Transverse colon (tissue), 4 donors: ENCODE measurements at regions not wholly inside any gene's neighbourhood (a gene's known extent, or its start where the extent isn't known, plus 50 kb on each side); places are given as distances from the start of the nearest gene placed in this dataset.

Experiments used
- DNase-seq: peaks from one replicate; pipeline ENCODE4 v3.0.0-alpha.2; 2019
- H3K27ac ChIP-seq, 4 donors: fragments of 200-600 bp; sonication (generic); 2 replicates each; pipeline ENCODE4 v1.5.1; 2016 to 2018; ENCODE audit warnings: inconsistent platforms in 4 of 4
- H3K27me3 ChIP-seq: fragments of 200-600 bp; sonication (generic); 2 replicates; pipeline ENCODE4 v1.5.1; 2017; ENCODE audit warnings: inconsistent platforms
- H3K36me3 ChIP-seq, 4 donors: fragments of 200-600 bp; sonication (generic); 2 replicates each; pipeline ENCODE4 v1.5.1; 2017 to 2019; ENCODE audit warnings: inconsistent platforms in 4 of 4
- H3K4me1 ChIP-seq, 4 donors: fragments of 200-600 bp; sonication (generic); 2 replicates each; pipeline ENCODE4 v1.5.1; 2017 to 2020; ENCODE audit warnings: inconsistent platforms in 4 of 4
- H3K4me3 ChIP-seq, 4 donors: fragments of 200-600 bp; sonication (generic); 1 replicate in 1 of 4; 2 replicates in 3 of 4; pipeline versions ENCODE4 v1.5.1 to v1.6.1; 2017 to 2019; ENCODE audit warnings: inconsistent platforms in 4 of 4
- H3K9me3 ChIP-seq, 2 donors: fragments of 200-600 bp; sonication (generic); 2 replicates each; pipeline ENCODE4 v1.5.1; 2017 to 2019; ENCODE audit warnings: inconsistent platforms in 2 of 2
- EP300 ChIP-seq: sonication (generic); formaldehyde crosslinking; IDR thresholded peaks from one replicate; pipeline ENCODE4 v1.6.1; 2017; ENCODE audit warnings: antibody characterized with exemption, low read depth
- POLR2A ChIP-seq: fragments of 450-650 bp; IDR thresholded peaks from one replicate; pipeline ENCODE4 v1.6.1; 2016; ENCODE audit warnings: antibody characterized with exemption, mild to moderate bottlenecking, moderate library complexity
- POLR2AphosphoS5 ChIP-seq, 3 donors: sonication (generic); formaldehyde crosslinking; IDR thresholded peaks; one replicate each; pipeline ENCODE4 v1.6.1; 2016; ENCODE audit warnings: antibody characterized with exemption in 3 of 3
- WGBS, 2 donors: methylation state at CpG; one replicate each; pipeline ENCODE4 v1.1.5; 2018; ENCODE audit warnings: low coverage in 1 of 2; 5-methylcytosine and 5-hydroxymethylcytosine counted together
- in situ Hi-C, 4 donors: fragments of 200-750 bp; cut with MboI; loops; one replicate each; pipeline versions ENCODE4 v1.15.0 to v1.15.1; 2017; ENCODE audit warnings: low sequenced_read_pairs in 3 of 4, low pct_ligation_motif_present in 1 of 4, low pct_unique_long_range_greater_than_20kb in 1 of 4
- intact Hi-C: fragments of 100-400 bp; cut with DNase I; formaldehyde crosslinking; loops from one replicate; pipeline ENCODE4 v1.15.1; 2023; ENCODE audit warnings: low total_unique reads
- TF ChIP-seq, protein P1 (sequence below), 5 experiments: fragments of 200-600 bp in 3 of 5; fragments of 450-650 bp in 2 of 5; sonication (generic) in 3 of 5; IDR thresholded peaks; 1 replicate in 2 of 5; 2 replicates in 3 of 5; pipeline ENCODE4 v1.5.1; 2016 to 2017; ENCODE audit warnings: antibody characterized with exemption in 5 of 5, inconsistent platforms in 3 of 5, mild to moderate bottlenecking in 2 of 5, moderate library complexity in 1 of 5

DNA sequence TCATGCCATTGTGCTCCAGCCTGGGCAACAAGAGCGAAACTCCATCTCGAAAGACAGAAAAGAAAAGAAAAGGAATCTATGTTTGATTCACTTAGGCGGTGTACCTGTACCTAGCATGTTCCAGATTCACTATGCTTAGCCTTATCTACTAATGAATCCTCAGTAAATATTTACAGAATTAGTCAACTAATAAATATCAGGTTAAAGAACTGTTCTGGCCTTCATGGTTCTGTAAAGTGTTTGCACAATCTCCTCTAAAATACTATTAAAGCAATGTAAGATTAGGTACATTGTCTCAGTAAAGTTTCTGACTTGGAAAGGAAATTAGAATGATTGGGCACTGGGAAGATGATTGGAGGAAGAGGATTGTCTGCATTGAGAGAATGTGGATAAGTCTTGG is 2770.4 kb downstream of the PCDH9 start:
- WGBS, 2 donors, result 81 to 100% methylated on average over 3 of the region's 3 CpGs
- H3K27ac ChIP-seq, result no peak overlapping the region
- no peaks in the 10 kb centered on the region for H3K27me3 ChIP-seq
- in situ Hi-C loops (no loop called here), intact Hi-C loops (no loop called here)
- no peak for DNase-seq
- no peaks in the 10 kb centered on the region for H3K4me1 ChIP-seq
- TF ChIP-seq, protein P1, sequence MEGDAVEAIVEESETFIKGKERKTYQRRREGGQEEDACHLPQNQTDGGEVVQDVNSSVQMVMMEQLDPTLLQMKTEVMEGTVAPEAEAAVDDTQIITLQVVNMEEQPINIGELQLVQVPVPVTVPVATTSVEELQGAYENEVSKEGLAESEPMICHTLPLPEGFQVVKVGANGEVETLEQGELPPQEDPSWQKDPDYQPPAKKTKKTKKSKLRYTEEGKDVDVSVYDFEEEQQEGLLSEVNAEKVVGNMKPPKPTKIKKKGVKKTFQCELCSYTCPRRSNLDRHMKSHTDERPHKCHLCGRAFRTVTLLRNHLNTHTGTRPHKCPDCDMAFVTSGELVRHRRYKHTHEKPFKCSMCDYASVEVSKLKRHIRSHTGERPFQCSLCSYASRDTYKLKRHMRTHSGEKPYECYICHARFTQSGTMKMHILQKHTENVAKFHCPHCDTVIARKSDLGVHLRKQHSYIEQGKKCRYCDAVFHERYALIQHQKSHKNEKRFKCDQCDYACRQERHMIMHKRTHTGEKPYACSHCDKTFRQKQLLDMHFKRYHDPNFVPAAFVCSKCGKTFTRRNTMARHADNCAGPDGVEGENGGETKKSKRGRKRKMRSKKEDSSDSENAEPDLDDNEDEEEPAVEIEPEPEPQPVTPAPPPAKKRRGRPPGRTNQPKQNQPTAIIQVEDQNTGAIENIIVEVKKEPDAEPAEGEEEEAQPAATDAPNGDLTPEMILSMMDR (IDR thresholded peaks at IDR 0.05), result no peak
- TF ChIP-seq EP300, result no peak
- TF ChIP-seq POLR2AphosphoS5 (IDR thresholded peaks at IDR 0.05), result no peak
- TF ChIP-seq POLR2A, result no peak
- no peaks in the 10 kb centered on the region for H3K9me3 ChIP-seq
- H3K4me3 ChIP-seq, result no peak overlapping the region
- H3K36me3 ChIP-seq, result no peaks in the 10 kb centered on the region

DNA sequence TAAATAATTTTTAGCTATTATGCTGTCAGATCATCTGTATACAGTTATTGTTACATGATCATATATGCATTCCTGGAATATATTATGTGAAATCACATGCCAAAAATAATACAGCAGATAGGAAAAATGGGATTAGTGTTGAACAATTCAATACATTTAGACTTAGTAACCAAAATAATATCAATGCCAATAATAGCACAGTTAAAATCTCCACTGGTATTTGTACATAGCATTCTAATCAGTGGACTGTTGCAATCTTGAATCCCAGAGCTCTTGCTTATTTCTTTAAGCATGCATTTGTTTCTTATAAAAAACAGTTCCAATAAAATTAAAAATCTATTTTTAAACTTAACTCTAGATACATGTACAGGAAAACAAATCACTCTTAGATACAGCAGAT is 2772.2 kb downstream of the PCDH9 start:
- intact Hi-C loops, result no loop called here
- TF ChIP-seq EP300 (no peak), POLR2AphosphoS5 (IDR thresholded peaks at IDR 0.05) (no peak), POLR2A (no peak)
- TF ChIP-seq, protein P1 (IDR thresholded peaks at IDR 0.05), result no peak
- in situ Hi-C loops, result no loop called here

DNA sequence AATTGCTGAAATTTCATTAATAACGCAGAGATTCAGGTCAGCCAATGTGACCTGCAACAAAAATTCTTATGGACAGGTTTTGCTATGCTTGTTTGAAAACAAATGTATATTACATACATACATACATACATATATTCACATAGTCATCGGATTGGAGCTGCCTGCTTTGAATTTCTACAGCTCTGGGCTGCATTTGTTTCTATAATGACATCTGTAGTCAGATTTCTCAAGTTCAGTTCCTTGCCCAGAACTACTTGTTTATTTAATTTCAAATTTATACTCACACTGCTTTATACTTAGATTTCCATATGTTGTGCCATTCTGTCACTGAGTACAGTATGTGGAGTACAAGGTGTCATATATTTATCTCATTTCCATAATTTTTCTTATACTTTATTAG is 2775.0 kb downstream of the PCDH9 start:
- intact Hi-C loops, result no loop called here
- TF ChIP-seq EP300, result no peak
- TF ChIP-seq POLR2A, result no peak
- no peak for TF ChIP-seq POLR2AphosphoS5 (IDR thresholded peaks at IDR 0.05)
- TF ChIP-seq, protein P1 (IDR thresholded peaks at IDR 0.05), result no peak
- H3K4me1 ChIP-seq, result no peaks in the 10 kb centered on the region
- H3K36me3 ChIP-seq, result no peaks in the 10 kb centered on the region
- no peaks in the 10 kb centered on the region for H3K9me3 ChIP-seq
- DNase-seq, result no peak
- no peak overlapping the region for H3K4me3 ChIP-seq
- no peaks in the 10 kb centered on the region for H3K27me3 ChIP-seq
- WGBS, 2 donors, result 53 to 63% methylated on average over 2 of the region's 2 CpGs
- H3K27ac ChIP-seq, result no peak overlapping the region
- in situ Hi-C loops, result no loop called here

More for the DNA sequence above, 2772.2 kb downstream of the PCDH9 start:
- no peak for DNase-seq
- H3K4me3 ChIP-seq, result no peak overlapping the region
- H3K4me1 ChIP-seq, result no peaks in the 10 kb centered on the region
- H3K27ac ChIP-seq, result no peak overlapping the region
- no peaks in the 10 kb centered on the region for H3K27me3 ChIP-seq
- no peaks in the 10 kb centered on the region for H3K36me3 ChIP-seq
- no peaks in the 10 kb centered on the region for H3K9me3 ChIP-seq

DNA sequence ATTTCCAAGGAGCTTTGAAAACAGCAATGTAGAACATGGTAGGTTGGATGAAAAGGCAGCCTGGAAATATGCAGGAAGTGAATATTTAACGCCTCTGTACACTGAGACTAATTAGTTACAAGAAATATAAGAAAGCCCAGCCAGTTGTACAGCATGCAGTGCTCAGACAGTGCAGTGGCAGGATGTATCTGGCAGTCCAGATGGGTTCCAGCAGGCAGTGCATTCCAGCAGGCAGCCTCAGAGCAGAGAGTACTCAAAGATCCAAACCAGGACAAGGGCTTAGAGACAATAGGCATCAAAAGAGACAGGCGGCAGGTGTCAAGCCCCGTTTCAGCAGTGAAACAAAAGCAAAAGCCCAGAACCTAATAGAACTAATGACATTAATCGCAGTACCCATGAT is 2776.3 kb downstream of the PCDH9 start:
- no peaks in the 10 kb centered on the region for H3K27me3 ChIP-seq
- no peak overlapping the region for H3K27ac ChIP-seq
- H3K4me1 ChIP-seq, result no peaks in the 10 kb centered on the region
- intact Hi-C loops (no loop called here), in situ Hi-C loops (no loop called here)
- TF ChIP-seq EP300 (no peak), POLR2A (no peak), POLR2AphosphoS5 (IDR thresholded peaks at IDR 0.05) (no peak)
- TF ChIP-seq, protein P1 (IDR thresholded peaks at IDR 0.05), result no peak
- no peaks in the 10 kb centered on the region for H3K36me3 ChIP-seq
- H3K4me3 ChIP-seq, result no peak overlapping the region
- 50 to 59% methylated on average over 4 of the region's 4 CpGs for WGBS, 2 donors
- no peak for DNase-seq
- no peaks in the 10 kb centered on the region for H3K9me3 ChIP-seq
